GM18873 (cell line): ENCODE measurements at regions not wholly inside any gene's neighbourhood (a gene's known extent, or its start where the extent isn't known, plus 50 kb on each side); places are given as distances from the start of the nearest gene placed in this dataset.
"Not testable (repeated sequence)": the region's sequence is repeated elsewhere in the genome, so short reads cannot be mapped to it uniquely, and the experiment has no call there.

ENCODE experiments used
- ATAC-seq: cut with Tn5 transposase; IDR thresholded peaks from one replicate; pipeline ENCODE4 v1.9.1; 2021; ENCODE audit warnings: mild to moderate bottlenecking, moderate library complexity, moderate number of reproducible peaks; ENCODE audit not compliant: unreplicated experiment, low FRiP score

DNA sequence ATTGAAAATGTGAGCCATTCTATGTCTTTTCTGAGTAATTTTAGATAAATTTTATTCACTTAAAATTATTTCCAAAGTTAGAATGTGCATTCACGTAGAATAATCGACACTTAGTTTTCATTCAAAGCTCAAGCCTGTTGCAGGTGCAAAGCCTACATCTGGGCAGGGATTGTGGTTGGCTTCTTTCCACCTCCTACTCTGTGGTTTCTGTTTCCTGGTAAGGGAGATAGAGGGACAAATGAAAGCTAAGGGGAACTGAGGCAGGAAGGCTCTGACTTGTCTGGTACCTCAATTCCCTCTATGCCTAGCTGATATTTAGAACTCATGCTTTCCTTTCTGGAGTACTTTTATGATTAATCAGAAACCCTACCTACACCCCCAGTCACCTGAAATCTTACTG lies 251.2 kb upstream of the DPYD start:
- no peak for ATAC-seq

DNA sequence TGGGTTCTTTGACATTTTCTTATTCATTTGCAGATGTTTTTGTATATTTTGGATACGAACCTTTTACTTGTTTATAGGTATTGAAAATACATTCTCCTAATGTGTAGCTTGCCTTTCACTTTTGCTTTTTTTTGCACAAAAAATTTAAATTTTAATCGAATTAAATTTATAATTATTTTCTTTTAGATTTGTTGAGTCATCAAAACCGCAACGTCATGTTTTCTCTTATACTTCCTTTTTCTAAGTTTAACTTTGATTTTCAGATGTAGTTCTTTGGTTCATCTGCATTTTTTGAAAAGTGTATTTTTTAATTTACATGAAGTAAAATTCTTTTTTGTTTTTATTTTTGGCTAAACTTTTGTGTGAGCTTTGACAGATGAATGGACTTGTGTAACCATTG lies 243.7 kb upstream of the DPYD start:
- no peak for ATAC-seq

DNA sequence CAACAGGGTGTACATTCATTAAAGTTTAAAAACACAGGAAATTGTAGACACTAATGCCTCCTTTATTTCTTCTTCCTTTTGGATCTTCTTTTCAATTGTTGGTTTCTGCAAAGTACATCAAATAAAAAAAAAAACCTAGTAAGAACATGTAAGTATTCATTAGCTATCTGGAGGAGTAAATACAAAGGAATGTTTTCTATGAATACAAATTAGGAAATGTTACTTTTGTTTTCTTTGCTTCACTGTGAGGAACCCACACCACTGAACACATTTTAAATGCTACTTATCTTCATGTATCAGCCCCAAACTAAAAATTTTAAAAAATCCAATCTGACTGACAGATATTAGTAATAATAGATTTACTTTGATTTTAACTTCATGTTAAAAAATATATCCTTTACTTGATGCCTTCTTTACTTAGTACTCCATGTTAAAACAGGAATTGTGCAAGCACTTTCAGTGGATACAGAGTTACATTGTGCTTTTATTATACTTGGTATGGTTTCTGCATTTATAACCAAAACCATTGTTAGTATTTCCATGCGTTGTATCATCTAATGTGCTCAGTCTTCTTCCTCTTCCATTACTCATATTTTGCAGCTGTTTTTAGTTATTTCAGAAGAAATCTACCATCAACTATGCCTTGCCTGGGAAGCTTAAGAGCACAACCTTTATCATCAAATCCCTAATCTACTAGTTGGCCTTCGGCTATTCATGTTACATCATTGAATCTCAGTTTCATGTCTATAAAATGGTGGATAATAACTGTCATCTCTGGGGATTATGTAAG lies 236.9 kb upstream of the DPYD start:
- ATAC-seq = no peak

DNA sequence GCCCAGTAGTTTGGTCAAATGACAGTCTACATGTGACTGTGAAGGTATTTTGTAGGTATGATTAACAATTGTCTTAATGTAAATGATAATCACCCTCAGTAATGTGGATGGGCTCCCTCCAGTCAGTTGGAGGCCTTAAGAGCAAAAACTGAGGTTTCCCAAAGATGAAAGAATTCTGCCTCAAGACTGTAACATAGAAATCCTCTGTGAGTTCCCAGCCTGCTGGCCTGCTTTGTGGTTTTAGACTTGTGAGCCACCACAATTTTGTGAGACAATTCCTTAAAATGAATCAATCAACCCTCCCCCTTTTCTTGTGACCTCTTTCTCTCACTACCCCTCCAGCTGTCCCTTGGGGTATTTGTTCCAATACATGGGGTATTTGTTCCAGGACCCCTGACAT lies 226.4 kb upstream of the DPYD start:
- ATAC-seq = no peak

DNA sequence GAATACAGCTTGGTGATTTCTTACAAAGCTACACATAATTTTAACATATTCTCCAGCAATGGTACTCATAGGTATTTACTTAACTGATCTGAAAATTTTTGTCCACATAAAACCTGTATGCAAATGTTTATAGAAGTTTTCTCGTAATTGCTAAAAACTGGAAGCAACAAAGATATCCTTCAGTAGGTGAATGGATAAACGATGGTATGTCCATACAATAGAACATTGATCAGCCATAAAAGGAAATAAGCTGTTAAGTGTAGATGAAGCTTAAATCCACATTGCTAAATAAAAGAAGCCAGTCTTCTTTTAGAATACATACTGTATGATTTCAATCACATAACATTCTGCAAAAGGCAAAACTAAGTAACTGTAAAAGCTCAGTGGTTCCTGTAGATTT lies 224.8 kb upstream of the DPYD start:
- no peak for ATAC-seq

DNA sequence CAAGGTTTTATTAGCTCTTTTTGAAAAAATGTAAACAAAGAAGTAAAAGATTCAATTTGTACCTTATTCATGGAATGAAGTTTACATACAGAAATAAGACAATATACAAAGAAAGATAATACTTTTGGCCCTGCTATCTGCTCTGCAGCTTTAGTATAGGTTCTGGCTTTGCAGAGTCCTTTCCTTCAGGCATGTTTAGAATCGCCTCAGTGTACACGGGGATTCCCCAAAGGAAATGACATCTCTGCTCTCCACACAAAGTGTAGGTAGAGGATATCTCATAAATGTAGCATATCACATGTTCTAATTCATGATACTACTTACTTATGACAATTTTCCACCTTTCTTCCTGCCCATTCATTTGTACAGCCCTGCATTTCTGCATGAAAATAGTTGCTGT lies 222.6 kb upstream of the DPYD start:
- ATAC-seq = no peak

DNA sequence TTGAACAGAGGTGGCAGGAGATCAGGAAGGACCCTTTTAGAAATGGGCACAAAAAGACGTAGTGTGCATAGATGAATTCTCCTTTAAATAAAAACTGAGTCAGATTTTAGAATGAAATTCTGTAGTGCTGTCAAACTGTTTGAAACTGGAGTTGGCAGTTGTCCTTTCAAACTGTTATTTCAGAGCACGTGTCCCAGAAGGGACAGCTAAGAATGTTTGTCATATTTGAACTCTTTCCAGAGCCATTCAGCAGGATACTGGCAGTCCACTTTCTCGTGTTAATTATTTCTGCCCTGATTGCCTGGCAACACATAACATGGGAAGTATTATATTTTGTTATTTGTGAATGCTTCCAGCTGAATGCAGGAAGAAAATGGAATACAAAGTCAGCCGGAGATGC lies 212.3 kb upstream of the DPYD start:
- no peak for ATAC-seq

DNA sequence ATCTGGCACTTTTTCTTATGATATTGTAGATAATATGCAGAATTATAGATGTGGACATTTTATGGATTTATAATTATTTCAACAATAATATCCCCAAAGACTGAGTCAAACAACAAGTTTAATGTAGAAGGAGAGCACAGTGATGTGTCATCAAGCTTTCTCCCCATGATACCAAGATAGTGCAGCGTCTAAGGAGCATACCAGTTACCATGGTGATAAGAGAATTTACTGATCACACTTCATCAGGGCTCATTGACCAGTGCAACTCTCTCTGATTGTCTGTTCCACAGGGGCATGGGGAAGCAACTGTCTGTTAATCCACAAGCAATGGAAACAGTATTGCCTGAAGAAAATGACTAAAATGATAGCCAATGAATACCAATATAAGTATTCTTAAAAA lies 209.6 kb upstream of the DPYD start:
- no peak for ATAC-seq

DNA sequence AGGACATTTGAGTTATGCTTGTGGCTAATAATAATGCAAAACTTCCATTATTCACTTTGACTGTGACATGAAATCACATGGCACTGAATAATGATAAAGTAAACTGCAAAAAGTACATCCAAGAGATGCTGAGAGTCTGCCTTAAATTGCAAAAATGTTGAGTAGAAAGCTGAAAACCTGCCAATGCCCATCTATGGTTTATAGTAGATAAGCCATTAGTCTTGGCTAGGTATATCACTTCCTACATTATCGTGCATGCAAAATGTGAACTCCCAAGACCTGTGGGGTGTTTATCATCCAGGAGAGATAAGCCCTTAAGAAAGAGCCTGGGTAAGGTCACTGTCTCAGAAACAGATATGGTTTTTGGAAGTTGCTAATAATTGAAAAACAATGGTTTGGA lies 208.7 kb upstream of the DPYD start:
- no peak for ATAC-seq

DNA sequence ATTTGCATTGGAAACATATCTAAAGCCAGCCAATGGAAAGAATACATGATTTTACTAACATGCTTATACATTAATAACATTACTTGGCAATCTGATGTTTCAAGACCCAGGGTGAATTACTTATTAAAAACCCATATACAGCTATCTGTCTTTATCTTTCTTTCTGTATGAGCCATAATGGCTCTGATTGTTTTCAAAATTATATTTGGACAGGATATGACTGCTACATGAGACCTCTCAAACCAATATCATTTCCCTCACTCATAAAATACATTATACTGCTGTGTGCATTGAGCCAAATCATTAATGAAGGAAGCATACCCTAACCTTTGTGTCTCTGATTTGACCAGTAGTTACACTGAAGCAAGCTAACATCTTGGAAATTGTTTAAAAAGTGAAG lies 205.9 kb upstream of the DPYD start:
- ATAC-seq = no peak

DNA sequence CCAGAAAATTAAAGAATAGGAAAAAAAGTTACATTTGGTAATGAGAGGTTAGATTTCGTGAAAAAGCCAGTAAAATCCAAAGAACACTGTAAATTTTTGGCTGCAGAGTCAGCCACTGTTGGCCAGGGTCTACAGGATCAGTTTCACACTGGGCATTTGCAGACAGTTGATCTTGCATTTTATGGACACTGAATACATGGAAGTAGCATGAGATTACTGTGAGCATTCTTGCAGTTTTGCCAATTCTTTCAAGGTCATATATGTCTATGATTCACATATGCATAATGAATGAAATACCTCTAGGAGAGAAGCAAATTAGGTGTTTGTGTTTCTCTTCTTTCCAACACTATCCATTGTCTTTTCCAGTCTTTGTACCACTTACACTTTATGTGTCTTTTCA lies 200.8 kb upstream of the DPYD start:
- no peak for ATAC-seq

DNA sequence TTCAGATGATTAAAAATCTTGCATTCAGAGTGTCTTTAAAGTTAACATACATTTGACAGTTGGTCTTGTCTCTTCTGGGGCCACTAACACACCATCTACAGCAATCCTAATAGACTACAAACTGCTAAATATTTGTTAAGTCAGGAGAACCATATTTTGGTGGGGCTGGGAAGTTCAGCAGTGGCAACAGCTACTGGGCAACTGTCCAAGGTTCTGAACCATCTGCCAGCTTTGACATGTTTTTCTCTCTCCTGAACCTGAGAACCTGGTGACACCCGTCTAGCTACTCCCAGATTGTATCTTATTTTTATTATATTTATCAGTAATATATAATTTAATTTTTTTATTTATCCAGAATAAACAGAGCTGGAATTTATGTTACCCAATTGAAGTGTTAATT lies 199.0 kb upstream of the DPYD start:
- no peak for ATAC-seq

DNA sequence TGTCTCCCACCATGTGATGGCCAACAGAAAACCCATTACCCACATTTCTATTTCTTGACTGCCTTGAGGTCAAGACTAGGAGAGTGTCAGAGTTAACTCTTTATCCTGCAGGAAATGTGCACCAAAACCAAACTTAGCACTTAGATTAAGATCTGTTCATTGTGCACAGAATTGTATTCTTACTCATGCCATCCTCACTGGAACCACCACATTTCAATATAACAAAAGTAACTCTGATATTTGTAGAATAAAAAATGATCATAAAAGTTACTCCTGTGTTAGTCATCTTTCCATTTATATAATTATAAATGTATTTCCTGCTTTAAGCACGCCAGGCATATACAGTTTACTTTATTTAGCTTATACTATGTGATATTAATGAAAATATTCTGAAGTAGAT lies 193.0 kb upstream of the DPYD start:
- ATAC-seq = no peak

DNA sequence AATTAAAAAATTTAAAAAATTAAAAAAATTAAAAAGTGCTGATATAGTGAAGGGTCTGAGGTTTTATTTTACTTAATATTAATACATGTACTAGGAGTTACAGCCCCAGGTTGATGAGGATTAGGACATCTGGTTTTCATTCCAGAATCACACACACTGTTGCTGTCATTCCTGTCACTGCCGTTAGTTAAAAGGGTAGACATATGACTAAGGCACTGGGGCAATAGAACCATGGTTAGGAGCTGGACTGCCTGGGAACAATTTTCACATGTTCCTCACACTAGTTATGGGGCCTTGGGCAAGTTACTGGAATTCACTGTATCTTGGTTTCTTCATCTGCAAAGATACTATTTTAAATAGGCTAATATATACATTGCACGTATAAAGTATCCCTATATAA lies 191.8 kb upstream of the DPYD start:
- ATAC-seq = no peak

DNA sequence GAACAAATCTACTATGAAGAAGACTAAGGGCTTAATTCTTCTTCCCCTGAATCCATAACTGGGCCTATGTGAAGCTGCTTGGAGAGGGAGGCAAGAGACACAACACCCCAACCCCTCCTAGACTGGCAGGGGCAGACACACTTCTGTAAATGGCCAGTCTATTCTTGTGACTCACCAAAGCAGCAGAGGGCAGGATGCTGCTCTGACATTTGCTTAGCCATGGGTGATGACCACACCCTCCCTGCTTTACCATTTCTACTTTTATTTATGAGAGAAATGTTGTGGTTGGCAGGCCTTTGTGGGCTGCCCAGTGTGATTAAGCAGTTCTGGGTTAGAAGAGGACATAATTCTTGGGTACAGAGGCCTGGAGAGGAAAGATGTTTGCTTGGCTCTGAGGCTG lies 189.8 kb upstream of the DPYD start:
- ATAC-seq = no peak

DNA sequence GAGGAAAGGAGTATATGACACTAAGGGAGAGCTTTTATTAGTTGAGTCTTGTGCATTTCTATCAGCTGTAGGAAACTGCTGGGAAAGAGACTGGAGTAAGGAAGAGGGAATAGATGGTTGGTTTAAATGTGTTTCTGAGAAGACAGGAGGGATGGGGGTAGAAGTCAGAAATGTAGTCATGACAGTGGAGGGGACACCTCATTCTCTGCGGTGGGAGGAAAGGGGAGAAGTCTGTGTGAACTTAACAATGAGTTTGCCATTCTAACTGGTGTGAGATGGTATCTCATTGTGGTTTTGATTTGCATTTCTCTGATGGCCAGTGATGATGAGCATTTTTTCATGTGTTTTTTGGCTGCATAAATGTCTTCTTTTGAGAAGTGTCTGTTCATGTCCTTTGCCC lies 187.5 kb upstream of the DPYD start:
- ATAC-seq = not testable (repeated sequence)

DNA sequence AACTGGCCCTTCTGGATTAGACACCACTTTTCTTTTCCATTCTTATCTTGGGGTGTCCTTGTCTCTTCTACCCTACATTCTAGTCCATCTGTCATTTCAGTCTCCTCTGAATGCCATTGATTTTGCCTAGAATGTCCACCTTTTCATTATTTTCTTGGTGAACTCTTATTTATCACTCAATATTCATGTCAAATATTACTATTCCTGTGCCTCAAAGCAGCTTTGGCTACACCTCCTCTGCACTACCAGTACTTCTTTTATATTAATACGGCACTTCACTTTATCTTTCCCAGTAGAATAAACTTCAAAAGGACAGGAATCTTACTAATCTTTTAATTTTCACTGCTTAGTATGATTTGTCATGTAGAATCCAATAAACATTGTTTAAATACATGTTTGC lies 186.4 kb upstream of the DPYD start:
- no peak for ATAC-seq

DNA sequence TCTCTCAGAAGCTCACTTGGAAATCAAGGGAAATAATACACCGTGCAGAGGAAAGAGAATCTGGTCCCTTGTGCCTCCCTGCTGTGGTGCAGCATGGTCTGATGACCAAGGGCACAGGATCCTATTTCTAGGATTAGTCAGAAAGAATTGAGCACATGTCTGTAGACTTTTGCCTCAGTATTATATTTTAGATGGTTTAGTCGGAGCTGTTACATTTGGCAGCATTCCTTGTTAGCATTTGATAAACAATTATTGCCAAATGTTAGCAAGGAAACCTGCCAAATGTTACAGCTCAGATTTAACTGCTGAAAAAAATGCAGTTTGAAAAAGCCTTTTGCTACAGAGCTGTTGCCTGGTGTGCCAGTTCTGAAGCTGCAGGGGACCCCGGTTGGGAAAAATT lies 183.5 kb upstream of the DPYD start:
- ATAC-seq = no peak

DNA sequence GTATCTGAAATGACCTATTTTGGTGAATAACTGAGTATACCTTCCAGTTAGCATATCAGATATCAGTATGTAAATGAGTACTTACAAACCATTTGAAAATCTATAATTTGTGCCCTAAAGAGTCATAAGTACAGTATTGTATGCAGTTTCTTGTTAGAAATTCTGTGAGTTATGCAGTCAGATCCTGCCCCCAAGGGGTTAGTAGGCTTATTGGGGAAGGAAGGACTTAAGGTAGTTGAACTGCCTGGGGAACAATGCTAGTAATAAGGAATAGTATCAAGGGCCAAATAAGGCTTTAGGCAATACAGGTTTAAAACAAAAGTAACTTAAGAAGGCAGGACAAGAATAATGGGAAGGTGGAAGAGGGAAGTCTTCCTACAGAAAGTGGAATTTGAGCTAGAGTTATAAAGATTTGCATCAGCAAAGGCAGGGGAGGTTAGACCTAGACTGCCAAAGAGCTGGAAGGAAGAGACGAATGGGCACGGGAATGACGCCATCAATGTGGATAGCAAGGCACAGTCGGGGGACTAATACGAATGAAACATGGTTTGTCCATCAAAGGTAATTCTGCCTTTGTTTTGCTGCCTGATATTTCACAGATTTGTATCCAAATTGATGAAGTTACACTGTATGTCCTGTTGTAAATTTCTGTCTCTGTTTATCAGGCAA lies 182.9 kb upstream of the DPYD start:
- ATAC-seq = no peak

DNA sequence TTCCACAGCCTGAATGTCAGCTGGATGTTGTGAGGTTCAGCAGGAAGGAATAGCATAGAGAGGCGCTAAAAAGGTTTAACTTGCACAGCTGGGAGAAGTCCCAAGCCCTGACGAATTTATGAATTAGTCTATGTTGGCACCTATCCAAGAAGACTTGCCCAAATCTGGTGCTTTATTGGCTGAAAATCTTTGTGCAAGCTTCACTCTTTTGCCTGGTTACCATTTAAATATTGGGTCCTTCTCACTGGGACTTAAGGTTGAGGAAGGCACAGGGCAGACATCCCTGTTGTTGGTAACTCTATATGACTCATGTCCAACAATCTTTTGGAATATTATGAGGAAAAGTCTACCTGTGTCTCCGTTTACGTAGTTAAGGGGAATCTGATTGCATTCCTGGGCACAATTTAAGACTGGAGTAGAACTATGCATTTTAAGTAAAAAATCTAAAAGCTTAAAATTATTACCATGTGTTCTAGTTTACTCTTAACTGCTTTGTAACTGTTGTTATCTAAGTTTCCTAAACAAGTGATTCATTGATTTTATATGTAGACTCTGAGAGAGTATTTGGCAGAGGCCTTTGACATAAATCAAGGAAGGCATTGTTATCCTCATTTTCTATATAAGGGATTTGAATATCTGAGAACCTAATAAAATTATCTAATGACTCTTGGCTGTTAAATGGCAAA lies 181.7 kb upstream of the DPYD start:
- ATAC-seq = no peak

DNA sequence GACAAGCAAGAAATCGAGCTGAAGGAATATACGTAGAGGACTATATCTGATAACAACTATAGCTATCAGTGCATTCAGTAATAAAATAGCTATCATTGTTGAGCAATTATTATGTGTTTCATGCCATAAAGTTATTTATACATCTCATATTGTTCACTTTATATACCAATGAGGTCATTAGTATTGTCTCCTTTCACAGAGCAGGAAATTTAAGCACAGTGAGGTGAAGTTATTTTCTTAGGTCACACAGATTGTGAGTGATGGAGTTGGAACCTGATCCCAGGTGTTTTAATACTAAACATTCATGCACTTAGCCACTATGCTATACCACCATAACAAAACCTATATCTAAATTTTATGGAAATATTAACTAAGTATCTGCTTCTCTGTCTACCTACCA lies 180.5 kb upstream of the DPYD start:
- no peak for ATAC-seq

DNA sequence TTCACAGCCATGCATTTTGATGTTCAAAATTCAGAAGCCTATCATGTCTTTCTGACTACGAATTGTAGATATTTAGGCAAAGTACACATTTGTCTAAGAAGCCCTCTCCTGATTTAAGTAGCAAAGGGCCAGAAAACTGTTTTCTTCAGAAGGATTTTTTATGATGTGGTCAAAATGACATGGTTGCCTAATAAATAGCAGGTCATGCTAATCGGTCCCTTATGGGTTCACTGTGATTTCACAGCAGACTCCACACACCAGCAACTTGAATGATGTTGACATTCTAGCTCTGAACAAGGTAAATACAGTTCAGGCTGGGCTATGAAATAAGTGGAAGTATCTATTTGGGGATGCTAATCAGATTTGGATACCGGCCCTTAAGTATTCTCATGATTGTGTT lies 178.7 kb upstream of the DPYD start:
- no peak for ATAC-seq
